Keratinocyte (primary cell): ENCODE measurements at regions not wholly inside any gene's neighbourhood (a gene's known extent, or its start where the extent isn't known, plus 50 kb on each side); places are given as distances from the start of the nearest gene placed in this dataset.

Experiments
- DNase-seq: peaks from one replicate; pipeline ENCODE4 v3.0.0-alpha.2; 2011; ENCODE audit warnings: low read depth, missing footprints, low spot score
- FAIRE-seq: peaks from 2 replicates; lab custom pipeline; 2011; peaks lifted over from hg19 to GRCh38; lab: Jason Lieb, UNC
- H2AFZ ChIP-seq: 2 replicates; pipeline ENCODE4 v1.6.0; 2012; ENCODE audit warnings: low read length, control low read depth, inconsistent platforms; ENCODE audit not compliant: control insufficient read depth
- H3K27ac ChIP-seq: 2 replicates; pipeline ENCODE4 v1.5.1; 2011; ENCODE audit warnings: low read length; ENCODE audit not compliant: control insufficient read depth, insufficient read depth
- H3K27me3 ChIP-seq: 3 replicates; pipeline ENCODE4 v1.6.0; 2011; ENCODE audit warnings: low read length; ENCODE audit not compliant: control insufficient read depth, insufficient read depth; ENCODE audit errors: extremely low read depth
- H3K36me3 ChIP-seq, 2 experiments: 2 replicates in 1 of 2; 3 replicates in 1 of 2; pipeline ENCODE4 v1.5.1; 2011; ENCODE audit warnings: low read length in 2 of 2, mild to moderate bottlenecking in 1 of 2; ENCODE audit not compliant: control insufficient read depth in 2 of 2, insufficient read depth in 2 of 2; ENCODE audit errors: extremely low read depth in 1 of 2
- H3K4me1 ChIP-seq: 3 replicates; pipeline ENCODE4 v1.5.1; 2011; ENCODE audit warnings: low read length; ENCODE audit not compliant: control insufficient read depth, insufficient read depth; ENCODE audit errors: extremely low read depth
- H3K4me2 ChIP-seq: 3 replicates; pipeline ENCODE4 v1.6.0; 2011; ENCODE audit warnings: low read depth, low read length; ENCODE audit not compliant: control insufficient read depth, insufficient read depth; ENCODE audit errors: extremely low read depth
- H3K4me3 ChIP-seq, 3 experiments: fragments of 200-600 bp in 1 of 3; sonication (generic) in 1 of 3; 2 replicates in 2 of 3; 3 replicates in 1 of 3; pipeline ENCODE4 v1.5.1; 2011 to 2016; ENCODE audit warnings: low read length in 3 of 3, mild to moderate bottlenecking in 3 of 3, control low read depth in 2 of 3, inconsistent platforms in 1 of 3, low read depth in 1 of 3, mixed read lengths in 1 of 3, mixed run types in 1 of 3, moderate library complexity in 1 of 3; ENCODE audit not compliant: control insufficient read depth in 2 of 3, insufficient read depth in 2 of 3; ENCODE audit errors: extremely low read depth in 1 of 3
- H3K79me2 ChIP-seq: 2 replicates; pipeline ENCODE4 v1.6.0; 2012; ENCODE audit warnings: low read length; ENCODE audit not compliant: control insufficient read depth, insufficient read depth
- H3K9ac ChIP-seq: 3 replicates; pipeline ENCODE4 v1.6.0; 2011; ENCODE audit warnings: low read length; ENCODE audit not compliant: control insufficient read depth, insufficient read depth; ENCODE audit errors: extremely low read depth
- H3K9me1 ChIP-seq: 3 replicates; pipeline ENCODE4 v1.6.0; 2011; ENCODE audit warnings: low read length; ENCODE audit not compliant: control insufficient read depth, insufficient read depth; ENCODE audit errors: extremely low read depth
- H3K9me3 ChIP-seq: 2 replicates; pipeline ENCODE4 v1.5.1; 2012; ENCODE audit warnings: low read depth, low read length; ENCODE audit not compliant: control insufficient read depth
- H4K20me1 ChIP-seq: 3 replicates; pipeline ENCODE4 v1.6.0; 2011; ENCODE audit warnings: low read length; ENCODE audit not compliant: control insufficient read depth, insufficient read depth; ENCODE audit errors: extremely low read depth
- EZH2 ChIP-seq: IDR thresholded peaks from one replicate; pipeline ENCODE4 v1.6.1; 2012; ENCODE audit warnings: inconsistent platforms, mild to moderate bottlenecking, low read length, moderate library complexity
- dilution Hi-C: fragments of 300-500 bp; cut with MboI; formaldehyde crosslinking; loops from one replicate; pipeline ENCODE4 v1.7.0; 2020; ENCODE audit warnings: low sequenced_read_pairs; ENCODE audit not compliant: extremely low pct_ligation_motif_present
- TF ChIP-seq, protein P1 (sequence below), 3 experiments: IDR thresholded peaks in 1 of 3; conservative IDR thresholded peaks in 1 of 3; optimal IDR thresholded peaks in 1 of 3; 2 replicates in 2 of 3; 3 replicates in 1 of 3; pipeline versions ENCODE3 to v1.5.1; 2011; ENCODE audit warnings: low read length in 3 of 3, mild to moderate bottlenecking in 3 of 3, moderate library complexity in 2 of 3, control low read depth in 1 of 3, inconsistent platforms in 1 of 3; ENCODE audit not compliant: insufficient read depth in 2 of 3; ENCODE audit errors: extremely low read depth in 1 of 3

DNA sequence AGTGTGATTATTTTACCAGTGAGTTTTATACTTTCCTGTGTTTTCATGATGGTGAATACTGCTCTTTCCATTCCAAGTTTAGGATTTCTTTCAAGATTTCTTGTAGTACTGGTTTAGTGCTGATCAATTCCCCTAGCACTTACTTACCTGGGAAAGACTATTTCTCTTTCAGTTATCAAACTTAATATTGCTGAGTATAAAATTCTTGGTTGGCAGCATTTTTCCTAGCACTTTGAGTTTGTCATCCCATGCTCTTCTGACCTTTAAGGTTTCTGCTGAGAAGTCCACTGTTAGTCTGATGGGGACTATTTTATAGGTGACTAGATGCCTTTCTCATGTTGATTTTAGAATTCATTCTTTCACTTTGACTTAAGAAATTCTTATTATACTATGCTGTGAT lies 842.8 kb upstream of the CITED2 start:
- Histone ChIP-seq H3K27me3 (no peaks in the 10 kb centered on the region), H3K27ac (no peak overlapping the region), H3K36me3 (no peaks in the 10 kb centered on the region), H3K4me3 (no peak overlapping the region), H3K9me1 (no peaks in the 10 kb centered on the region), H3K4me1 (no peaks in the 10 kb centered on the region), H2AFZ (no peak overlapping the region), H3K4me2 (no peak overlapping the region), H3K9me3 (no peaks in the 10 kb centered on the region), H4K20me1 (no peaks in the 10 kb centered on the region), H3K79me2 (no peaks in the 10 kb centered on the region), H3K9ac (no peak overlapping the region)
- no peak for DNase-seq
- dilution Hi-C loops, result no loop called here
- TF ChIP-seq, protein P1, sequence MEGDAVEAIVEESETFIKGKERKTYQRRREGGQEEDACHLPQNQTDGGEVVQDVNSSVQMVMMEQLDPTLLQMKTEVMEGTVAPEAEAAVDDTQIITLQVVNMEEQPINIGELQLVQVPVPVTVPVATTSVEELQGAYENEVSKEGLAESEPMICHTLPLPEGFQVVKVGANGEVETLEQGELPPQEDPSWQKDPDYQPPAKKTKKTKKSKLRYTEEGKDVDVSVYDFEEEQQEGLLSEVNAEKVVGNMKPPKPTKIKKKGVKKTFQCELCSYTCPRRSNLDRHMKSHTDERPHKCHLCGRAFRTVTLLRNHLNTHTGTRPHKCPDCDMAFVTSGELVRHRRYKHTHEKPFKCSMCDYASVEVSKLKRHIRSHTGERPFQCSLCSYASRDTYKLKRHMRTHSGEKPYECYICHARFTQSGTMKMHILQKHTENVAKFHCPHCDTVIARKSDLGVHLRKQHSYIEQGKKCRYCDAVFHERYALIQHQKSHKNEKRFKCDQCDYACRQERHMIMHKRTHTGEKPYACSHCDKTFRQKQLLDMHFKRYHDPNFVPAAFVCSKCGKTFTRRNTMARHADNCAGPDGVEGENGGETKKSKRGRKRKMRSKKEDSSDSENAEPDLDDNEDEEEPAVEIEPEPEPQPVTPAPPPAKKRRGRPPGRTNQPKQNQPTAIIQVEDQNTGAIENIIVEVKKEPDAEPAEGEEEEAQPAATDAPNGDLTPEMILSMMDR (optimal IDR thresholded peaks at IDR 0.05 in 1 of 3, IDR thresholded peaks at IDR 0.05 in 1 of 3, conservative IDR thresholded peaks at IDR 0.05 in 1 of 3; ENCODE audit: extremely low read depth in 1 of 3, insufficient read depth in 2 of 3, low read length in 3 of 3), result no peak
- no peak for TF ChIP-seq EZH2
- no peak for FAIRE-seq

DNA sequence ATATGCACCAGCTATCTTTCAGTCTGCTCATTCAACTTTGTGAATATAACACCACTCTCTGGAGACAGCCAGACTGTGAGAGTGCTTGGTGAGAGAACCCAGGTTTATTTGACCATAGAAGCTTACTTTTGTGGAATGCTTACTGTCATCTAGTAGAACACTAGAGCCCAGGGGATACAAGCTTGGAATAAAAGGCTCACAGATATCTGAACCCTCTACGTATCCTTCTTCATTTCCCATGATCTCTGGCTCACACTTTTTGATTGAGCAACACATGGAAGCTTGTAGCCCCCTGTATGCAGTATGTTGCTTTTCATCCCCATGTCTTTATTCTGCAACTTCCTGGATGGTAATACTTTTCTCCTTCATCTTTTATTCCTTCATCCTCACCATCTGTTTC lies 835.3 kb upstream of the CITED2 start:
- no peak for FAIRE-seq

More for the DNA sequence above, 835.3 kb upstream of the CITED2 start:
- no peak overlapping the region for H2AFZ ChIP-seq
- H4K20me1 ChIP-seq, result no peaks in the 10 kb centered on the region
- no peaks in the 10 kb centered on the region for H3K36me3 ChIP-seq
- TF ChIP-seq, protein P1 (optimal IDR thresholded peaks at IDR 0.05 in 1 of 3, IDR thresholded peaks at IDR 0.05 in 1 of 3, conservative IDR thresholded peaks at IDR 0.05 in 1 of 3; ENCODE audit: extremely low read depth in 1 of 3, insufficient read depth in 2 of 3, low read length in 3 of 3), result no peak
- TF ChIP-seq EZH2, result no peak
- no peak overlapping the region for H3K27ac ChIP-seq
- H3K9me1 ChIP-seq, result no peaks in the 10 kb centered on the region
- DNase-seq, result no peak
- no peaks in the 10 kb centered on the region for H3K9me3 ChIP-seq
- H3K9ac ChIP-seq, result no peak overlapping the region
- H3K79me2 ChIP-seq, result no peaks in the 10 kb centered on the region
- H3K4me1 ChIP-seq, result peaks cover 4% of the 10 kb centered on the region
- H3K4me3 ChIP-seq, result no peak overlapping the region
- no peaks in the 10 kb centered on the region for H3K27me3 ChIP-seq
- dilution Hi-C loops, result no loop called here
- H3K4me2 ChIP-seq, result no peak overlapping the region
